Endodermal cell (in vitro differentiated cells): ENCODE measurements at regions not wholly inside any gene's neighbourhood (a gene's known extent, or its start where the extent isn't known, plus 50 kb on each side); places are given as distances from the start of the nearest gene placed in this dataset.
A peak's percentile ranks its signal among the peaks of the same experiment; 100 is the strongest.

Experiments
- DNase-seq: peaks from one replicate; pipeline ENCODE4 v3.0.0-alpha.2; 2017
- H3K27ac ChIP-seq: 2 replicates; pipeline ENCODE4 v1.5.1; 2013; ENCODE audit warnings: mild to moderate bottlenecking, low read depth, low read length, moderate library complexity
- H3K27me3 ChIP-seq: 2 replicates; pipeline ENCODE4 v1.6.1; 2013; ENCODE audit warnings: mild to moderate bottlenecking, low read length, moderate library complexity; ENCODE audit not compliant: insufficient read depth, control insufficient read depth, poor library complexity, severe bottlenecking
- H3K36me3 ChIP-seq: 2 replicates; pipeline ENCODE4 v1.7.0; 2013; ENCODE audit warnings: mild to moderate bottlenecking, low read length, moderate library complexity; ENCODE audit not compliant: control insufficient read depth, insufficient read depth
- H3K4me1 ChIP-seq: one replicate; pipeline ENCODE4 v1.7.0; 2013; ENCODE audit warnings: low read length; ENCODE audit not compliant: control insufficient read depth, insufficient read depth
- H3K4me3 ChIP-seq: 2 replicates; pipeline ENCODE4 v1.5.1; 2013; ENCODE audit warnings: mild to moderate bottlenecking, low read length, moderate library complexity
- H3K9ac ChIP-seq: 2 replicates; pipeline ENCODE4 v1.6.1; 2013; ENCODE audit warnings: mild to moderate bottlenecking, low read length, moderate library complexity; ENCODE audit not compliant: poor library complexity, severe bottlenecking; ENCODE audit errors: extremely low read depth
- H3K9me3 ChIP-seq: 2 replicates; pipeline ENCODE4 v1.6.1; 2013; ENCODE audit warnings: mild to moderate bottlenecking, low read length, moderate library complexity; ENCODE audit not compliant: control insufficient read depth
- H3K27ac Mint-ChIP-seq: 2 replicates; pipeline ENCODE4 v1.8.0; 2020; ENCODE audit warnings: mixed read lengths
- H3K27me3 Mint-ChIP-seq: 2 replicates; pipeline ENCODE4 v1.8.0; 2021; ENCODE audit warnings: mild to moderate bottlenecking, mixed read lengths; ENCODE audit not compliant: insufficient read depth
- H3K36me3 Mint-ChIP-seq: 2 replicates; pipeline ENCODE4 v1.8.0; 2020; ENCODE audit warnings: low read depth, mixed read lengths
- H3K4me1 Mint-ChIP-seq: 2 replicates; pipeline ENCODE4 v1.8.0; 2020; ENCODE audit warnings: mixed read lengths
- H3K4me3 Mint-ChIP-seq: 2 replicates; pipeline ENCODE4 v1.8.0; 2020; ENCODE audit warnings: mild to moderate bottlenecking, moderate library complexity, mixed read lengths
- H3K9me3 Mint-ChIP-seq: 2 replicates; pipeline ENCODE4 v1.8.0; 2020; ENCODE audit warnings: mild to moderate bottlenecking, mixed read lengths
- CTCF ChIP-seq: fragments of 200-600 bp; sonication (generic); conservative IDR thresholded peaks from 2 replicates; pipeline ENCODE4 v1.5.0; 2021; ENCODE audit warnings: antibody characterized with exemption, mild to moderate bottlenecking
- WGBS, 2 experiments: methylation state at CpG; one replicate each; pipeline versions ENCODE4 v1.1.5 to v1.1.7; 2013; ENCODE audit warnings: missing lambda C conversion rate in 2 of 2, mixed read lengths in 1 of 2; ENCODE audit not compliant: insufficient coverage in 1 of 2, insufficient read length in 1 of 2; 5-methylcytosine and 5-hydroxymethylcytosine counted together

- Histone ChIP-seq H3K27ac (no peak overlapping the region), H3K9ac (no peak overlapping the region), H3K27me3 (no peaks in the 10 kb centered on the region), H3K4me1 (no peaks in the 10 kb centered on the region), H3K36me3 (no peaks in the 10 kb centered on the region), H3K4me3 (no peak overlapping the region), H3K9me3 (no peaks in the 10 kb centered on the region)
- TF ChIP-seq CTCF: peak; percentile 82
- H3K4me3 Mint-ChIP-seq: no peak overlapping the region
- H3K36me3 Mint-ChIP-seq: no peaks in the 10 kb centered on the region
- DNase-seq: peak; percentile 91
- 47 to 52% methylated on average over 3 to 5 of the region's 5 CpGs for WGBS, 2 experiments
- no peak overlapping the region for H3K27ac Mint-ChIP-seq
- H3K4me1 Mint-ChIP-seq: peaks cover 2% of the 10 kb centered on the region
- H3K9me3 Mint-ChIP-seq: no peaks in the 10 kb centered on the region
- peaks cover 31% of the 10 kb centered on the region for H3K27me3 Mint-ChIP-seq
Observed at GRCh38 chr1:34549199-34549598, 205.6 kb upstream of the GJB5 start.

GRCh38 chr1:34578306-34578705 is 176.5 kb upstream of the GJB5 start:
- WGBS, 2 experiments: 72 to 77% methylated on average over 3 of the region's 3 CpGs
- peaks cover 5% of the 10 kb centered on the region for H3K27me3 Mint-ChIP-seq
- H3K9me3 Mint-ChIP-seq: no peaks in the 10 kb centered on the region

DNA sequence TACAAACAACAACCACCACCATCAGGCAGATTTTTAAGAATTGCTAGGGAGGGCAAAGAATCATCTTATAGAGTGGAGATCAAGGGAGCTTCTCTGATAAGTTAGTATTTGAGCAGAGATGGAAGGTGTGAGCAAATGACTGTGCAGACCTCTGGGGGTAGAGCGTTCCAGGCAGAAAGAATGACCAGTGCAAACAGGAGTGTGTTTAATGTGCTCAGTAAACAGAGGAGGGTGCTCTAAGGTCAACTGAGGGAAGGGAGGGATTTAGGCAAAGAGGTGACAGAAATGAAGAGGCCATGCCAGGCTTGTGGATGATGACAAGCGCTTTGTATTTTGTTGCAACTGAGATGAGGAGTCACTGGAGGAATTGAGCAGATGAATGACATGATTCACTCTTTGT is 172.5 kb upstream of the GJB5 start:
- Histone ChIP-seq H3K36me3 (no peaks in the 10 kb centered on the region), H3K9ac (no peak overlapping the region), H3K4me3 (no peak overlapping the region), H3K4me1 (no peaks in the 10 kb centered on the region), H3K9me3 (no peaks in the 10 kb centered on the region), H3K27ac (no peak overlapping the region), H3K27me3 (peaks cover 17% of the 10 kb centered on the region)
- TF ChIP-seq CTCF: no peak
- Mint-ChIP-seq H3K4me3 (no peak overlapping the region), H3K36me3 (no peaks in the 10 kb centered on the region), H3K27ac (no peak overlapping the region), H3K27me3 (peaks cover 11% of the 10 kb centered on the region), H3K4me1 (peaks cover 13% of the 10 kb centered on the region), H3K9me3 (no peaks in the 10 kb centered on the region)
- DNase-seq: no peak
- WGBS, 2 experiments: 88 to 95% methylated on average over 2 of the region's 2 CpGs

More at GRCh38 chr1:34578306-34578705, 176.5 kb upstream of the GJB5 start:
- DNase-seq: peak; percentile 8
- Mint-ChIP-seq H3K4me3 (no peak overlapping the region), H3K27ac (no peak overlapping the region), H3K4me1 (peaks cover 9% of the 10 kb centered on the region), H3K36me3 (no peaks in the 10 kb centered on the region)
- Histone ChIP-seq H3K9ac (no peak overlapping the region), H3K36me3 (no peaks in the 10 kb centered on the region), H3K4me3 (no peak overlapping the region), H3K27ac (no peak overlapping the region), H3K9me3 (no peaks in the 10 kb centered on the region), H3K27me3 (no peaks in the 10 kb centered on the region), H3K4me1 (no peaks in the 10 kb centered on the region)
- no peak for TF ChIP-seq CTCF
